Panc1 (cell line): ENCODE measurements at regions not wholly inside any gene's neighbourhood (a gene's known extent, or its start where the extent isn't known, plus 50 kb on each side); places are given as distances from the start of the nearest gene placed in this dataset.
A peak's percentile ranks its signal among the peaks of the same experiment; 100 is the strongest.

Experiments used
- ATAC-seq: fragments of 200-7000 bp; cut with Tn5 transposase; 2 replicates; pipeline ENCODE4 v1.9.1; 2020; ENCODE audit warnings: mild to moderate bottlenecking, moderate library complexity
- BruUV-seq: library from RNA; stranded (reverse); fragments of 400-500 nt; replicated peaks from 2 replicates; lab custom pipeline; 2021; lab: Mats Ljungman, UMichigan
- CTCF ChIA-PET: fragments of 300-600 bp; sonication (Branson Sonifier 250); formaldehyde crosslinking; loops from one replicate; lab custom pipeline; 2022; ENCODE audit warnings: antibody characterized with exemption; lab: Charles Lee
- POLR2A ChIA-PET: fragments of 300-600 bp; sonication (Branson Sonifier 250); formaldehyde crosslinking; loops from one replicate; lab custom pipeline; 2022; ENCODE audit warnings: antibody characterized with exemption; lab: Charles Lee
- DNase-seq: peaks from one replicate; pipeline ENCODE4 v3.0.0-alpha.2; 2010; ENCODE audit warnings: low read depth, low spot score
- H3K27ac ChIP-seq: 2 replicates; pipeline ENCODE4 v1.5.1; 2011; ENCODE audit warnings: mild to moderate bottlenecking, low read length, inconsistent platforms
- H3K27me3 ChIP-seq: fragments of 200-500 bp; sonication (Bioruptor generic); 2 replicates; pipeline ENCODE4 v1.6.0; 2014; ENCODE audit warnings: low read length, inconsistent platforms; ENCODE audit not compliant: control insufficient read depth, insufficient read depth
- H3K36me3 ChIP-seq: fragments of 200-500 bp; sonication (Bioruptor generic); 2 replicates; pipeline ENCODE4 v1.5.1; 2014; ENCODE audit warnings: inconsistent platforms, mild to moderate bottlenecking, low read length, moderate library complexity; ENCODE audit not compliant: control insufficient read depth, insufficient read depth
- H3K4me1 ChIP-seq: 2 replicates; pipeline ENCODE4 v1.5.1; 2011; ENCODE audit warnings: inconsistent platforms, mild to moderate bottlenecking, low read length, moderate library complexity; ENCODE audit not compliant: control insufficient read depth, insufficient read depth
- H3K4me3 ChIP-seq, 2 experiments: 2 replicates each; pipeline ENCODE4 v1.5.1; 2011 to 2012; ENCODE audit warnings: low read depth in 2 of 2, low read length in 2 of 2, mild to moderate bottlenecking in 2 of 2, inconsistent platforms in 1 of 2, moderate library complexity in 1 of 2
- H3K9me3 ChIP-seq: fragments of 200-500 bp; sonication (Bioruptor generic); 2 replicates; pipeline ENCODE4 v1.5.1; 2014; ENCODE audit warnings: low read depth, mild to moderate bottlenecking, inconsistent platforms, low read length, moderate library complexity; ENCODE audit not compliant: control insufficient read depth, insufficient read depth
- POLR2AphosphoS5 ChIP-seq: IDR thresholded peaks from 2 replicates; pipeline ENCODE4 v1.6.1; 2012; ENCODE audit warnings: mild to moderate bottlenecking, low read depth, low read length, moderate library complexity
- SIN3A ChIP-seq: IDR thresholded peaks from 2 replicates; pipeline ENCODE4 v1.6.1; 2012; ENCODE audit warnings: low read depth, mild to moderate bottlenecking, low read length, moderate library complexity, borderline replicate concordance; ENCODE audit not compliant: insufficient read depth
- TCF7L2 ChIP-seq: IDR thresholded peaks from 2 replicates; pipeline ENCODE4 v1.6.1; 2011; ENCODE audit warnings: mild to moderate bottlenecking, low read depth, low read length, inconsistent platforms
- in situ Hi-C: cut with HindIII; loops from 2 replicates; pipeline ENCODE4 v1.10.0; 2016; ENCODE audit warnings: low sequenced_read_pairs, low pct_unique_long_range_greater_than_20kb
- intact Hi-C: fragments of 100-400 bp; cut with micrococcal nuclease; formaldehyde crosslinking; loops from one replicate; pipeline ENCODE4 v1.10.0; 2022; ENCODE audit not compliant: unreplicated experiment
- TF ChIP-seq, protein P1 (sequence below), 2 experiments: IDR thresholded peaks; 2 replicates each; pipeline ENCODE4 v1.6.1; 2011 to 2012; ENCODE audit warnings: low read depth in 2 of 2, control low read depth in 1 of 2, low read length in 1 of 2, mild to moderate bottlenecking in 1 of 2, moderate library complexity in 1 of 2; ENCODE audit not compliant: insufficient read depth in 1 of 2
- TF ChIP-seq, protein P2 (sequence below): fragments of 450-650 bp; IDR thresholded peaks from 2 replicates; pipeline ENCODE4 v1.5.1; 2017; ENCODE audit warnings: mild to moderate bottlenecking

GRCh38 chr12:42799966-42800365 lies 210.4 kb upstream of the PRICKLE1 start:
- no peak for DNase-seq
- intact Hi-C loops = loop anchor here (10.0 kb wide), 3 partner anchors 125 to 485 kb away; no protein-coding TSS in a partner anchor
- CTCF ChIA-PET = no interaction called here

DNA sequence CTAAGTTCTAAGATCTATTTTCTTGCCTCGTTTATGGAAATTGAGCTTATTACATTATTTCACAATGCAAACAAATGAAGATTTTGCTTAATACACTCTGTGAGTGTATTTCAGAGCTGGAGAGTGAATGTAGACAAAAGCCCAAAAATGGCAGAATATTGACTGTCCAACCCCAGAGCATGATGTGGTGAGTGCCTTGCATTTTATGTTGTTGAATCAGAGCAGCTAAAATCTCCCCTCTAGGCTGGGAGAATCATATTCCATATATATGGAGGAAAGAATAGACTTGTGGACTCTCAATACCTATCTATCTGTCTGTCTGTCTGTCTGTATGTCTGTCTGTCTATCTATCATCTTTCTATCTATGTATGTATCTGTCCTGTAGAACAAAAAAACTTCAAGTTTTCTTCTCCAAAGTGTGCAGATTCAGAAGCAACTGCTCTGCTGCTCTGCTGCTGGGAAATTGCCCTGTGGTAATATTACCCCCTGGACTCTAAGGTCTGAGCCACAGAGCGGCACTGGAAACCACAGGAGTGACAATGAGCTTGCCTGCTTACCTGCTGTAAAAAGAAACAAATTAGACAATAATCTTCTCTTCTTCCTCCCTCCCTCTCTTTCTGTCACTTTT lies 209.4 kb upstream of the PRICKLE1 start:
- Histone ChIP-seq H3K27me3 (no peaks in the 10 kb centered on the region), H3K9me3 (no peaks in the 10 kb centered on the region), H3K4me1 (no peaks in the 10 kb centered on the region), H3K36me3 (no peaks in the 10 kb centered on the region), H3K4me3 (no peak overlapping the region), H3K27ac (no peak overlapping the region)
- in situ Hi-C loops = no loop called here
- ChIA-PET CTCF (no interaction called here), POLR2A (no interaction called here)
- DNase-seq (no peak), ATAC-seq (peak; percentile 75)
- no TSS peak for BruUV-seq
- intact Hi-C loops = loop anchor here (10.0 kb wide), 2 partner anchors 126 to 204 kb away; no protein-coding TSS in a partner anchor
- no peak for TF ChIP-seq SIN3A
- TF ChIP-seq, protein P1, sequence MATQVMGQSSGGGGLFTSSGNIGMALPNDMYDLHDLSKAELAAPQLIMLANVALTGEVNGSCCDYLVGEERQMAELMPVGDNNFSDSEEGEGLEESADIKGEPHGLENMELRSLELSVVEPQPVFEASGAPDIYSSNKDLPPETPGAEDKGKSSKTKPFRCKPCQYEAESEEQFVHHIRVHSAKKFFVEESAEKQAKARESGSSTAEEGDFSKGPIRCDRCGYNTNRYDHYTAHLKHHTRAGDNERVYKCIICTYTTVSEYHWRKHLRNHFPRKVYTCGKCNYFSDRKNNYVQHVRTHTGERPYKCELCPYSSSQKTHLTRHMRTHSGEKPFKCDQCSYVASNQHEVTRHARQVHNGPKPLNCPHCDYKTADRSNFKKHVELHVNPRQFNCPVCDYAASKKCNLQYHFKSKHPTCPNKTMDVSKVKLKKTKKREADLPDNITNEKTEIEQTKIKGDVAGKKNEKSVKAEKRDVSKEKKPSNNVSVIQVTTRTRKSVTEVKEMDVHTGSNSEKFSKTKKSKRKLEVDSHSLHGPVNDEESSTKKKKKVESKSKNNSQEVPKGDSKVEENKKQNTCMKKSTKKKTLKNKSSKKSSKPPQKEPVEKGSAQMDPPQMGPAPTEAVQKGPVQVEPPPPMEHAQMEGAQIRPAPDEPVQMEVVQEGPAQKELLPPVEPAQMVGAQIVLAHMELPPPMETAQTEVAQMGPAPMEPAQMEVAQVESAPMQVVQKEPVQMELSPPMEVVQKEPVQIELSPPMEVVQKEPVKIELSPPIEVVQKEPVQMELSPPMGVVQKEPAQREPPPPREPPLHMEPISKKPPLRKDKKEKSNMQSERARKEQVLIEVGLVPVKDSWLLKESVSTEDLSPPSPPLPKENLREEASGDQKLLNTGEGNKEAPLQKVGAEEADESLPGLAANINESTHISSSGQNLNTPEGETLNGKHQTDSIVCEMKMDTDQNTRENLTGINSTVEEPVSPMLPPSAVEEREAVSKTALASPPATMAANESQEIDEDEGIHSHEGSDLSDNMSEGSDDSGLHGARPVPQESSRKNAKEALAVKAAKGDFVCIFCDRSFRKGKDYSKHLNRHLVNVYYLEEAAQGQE (IDR thresholded peaks at IDR 0.05; ENCODE audit: insufficient read depth in 1 of 2, low read depth in 2 of 2, low read length in 1 of 2) = no peak
- TF ChIP-seq POLR2AphosphoS5 = no peak
- no peak for TF ChIP-seq TCF7L2
- TF ChIP-seq, protein P2, sequence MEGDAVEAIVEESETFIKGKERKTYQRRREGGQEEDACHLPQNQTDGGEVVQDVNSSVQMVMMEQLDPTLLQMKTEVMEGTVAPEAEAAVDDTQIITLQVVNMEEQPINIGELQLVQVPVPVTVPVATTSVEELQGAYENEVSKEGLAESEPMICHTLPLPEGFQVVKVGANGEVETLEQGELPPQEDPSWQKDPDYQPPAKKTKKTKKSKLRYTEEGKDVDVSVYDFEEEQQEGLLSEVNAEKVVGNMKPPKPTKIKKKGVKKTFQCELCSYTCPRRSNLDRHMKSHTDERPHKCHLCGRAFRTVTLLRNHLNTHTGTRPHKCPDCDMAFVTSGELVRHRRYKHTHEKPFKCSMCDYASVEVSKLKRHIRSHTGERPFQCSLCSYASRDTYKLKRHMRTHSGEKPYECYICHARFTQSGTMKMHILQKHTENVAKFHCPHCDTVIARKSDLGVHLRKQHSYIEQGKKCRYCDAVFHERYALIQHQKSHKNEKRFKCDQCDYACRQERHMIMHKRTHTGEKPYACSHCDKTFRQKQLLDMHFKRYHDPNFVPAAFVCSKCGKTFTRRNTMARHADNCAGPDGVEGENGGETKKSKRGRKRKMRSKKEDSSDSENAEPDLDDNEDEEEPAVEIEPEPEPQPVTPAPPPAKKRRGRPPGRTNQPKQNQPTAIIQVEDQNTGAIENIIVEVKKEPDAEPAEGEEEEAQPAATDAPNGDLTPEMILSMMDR = no peak

More at GRCh38 chr12:42799966-42800365, 210.4 kb upstream of the PRICKLE1 start:
- H3K27ac ChIP-seq = no peak overlapping the region; the same call in 1 of the 2 replicates
- BruUV-seq = no TSS peak
- H3K4me1 ChIP-seq = no peaks in the 10 kb centered on the region
- in situ Hi-C loops = no loop called here
- POLR2A ChIA-PET = no interaction called here
- TF ChIP-seq POLR2AphosphoS5 = no peak
- TF ChIP-seq TCF7L2 = no peak
- TF ChIP-seq, protein P2 = no peak
- TF ChIP-seq, protein P1 (IDR thresholded peaks at IDR 0.05; ENCODE audit: insufficient read depth in 1 of 2, low read depth in 2 of 2, low read length in 1 of 2) = no peak
- TF ChIP-seq SIN3A = no peak
- H3K4me3 ChIP-seq = no peak overlapping the region
- H3K36me3 ChIP-seq = no peaks in the 10 kb centered on the region
- H3K9me3 ChIP-seq = no peaks in the 10 kb centered on the region
- no peaks in the 10 kb centered on the region for H3K27me3 ChIP-seq
- no peak for ATAC-seq
